ENCODE measurements at regions not wholly inside any gene's neighbourhood (a gene's known extent, or its start where the extent isn't known, plus 50 kb on each side); places are given as distances from the start of the nearest gene placed in this dataset.

- no peaks in the 10 kb centered on the region for H3K36me3 Mint-ChIP-seq
- no peak overlapping the region for H3K4me3 Mint-ChIP-seq
- peaks cover 4 to 14% (median 6%) of the 10 kb centered on the region in 7 donors for H3K9me3 Mint-ChIP-seq
These were observed 60.1 kb downstream of the TAF11L14 start for GRCh38 chr5:17694371-17694770.

GRCh38 chr5:17694914-17695313 lies 60.7 kb downstream of the TAF11L14 start:
- Histone ChIP-seq H2AFZ (ENCODE audit: insufficient read depth, low read depth, low read length, poor library complexity, severe bottlenecking) (no peak overlapping the region), H3K4me3 (replicated peaks in 1 of 3; ENCODE audit: low read depth in 2 of 3, low read length in 3 of 3) (no peak overlapping the region), H4K20me1 (ENCODE audit: insufficient read depth, low read length) (no peaks in the 10 kb centered on the region), H3K9me3 (replicated peaks in 1 of 2; ENCODE audit: control insufficient read depth in 1 of 2, insufficient read depth in 1 of 2, low read length in 2 of 2) (peaks cover 0 to 3% of the 10 kb centered on the region in 2 donors), H3K79me2 (ENCODE audit: insufficient read depth, low read length) (no peaks in the 10 kb centered on the region), H3K36me3 (replicated peaks in 1 of 2; ENCODE audit: control insufficient read depth in 1 of 2, insufficient read depth in 2 of 2, low read length in 2 of 2) (no peaks in the 10 kb centered on the region), H3K27ac (ENCODE audit: low read depth in 1 of 2, low read length in 2 of 2) (no peak overlapping the region), H3K4me2 (replicated peaks; ENCODE audit: extremely low read depth, low read length, poor library complexity, severe bottlenecking) (no peak overlapping the region), H3K27me3 (ENCODE audit: control insufficient read depth in 2 of 2, insufficient read depth in 2 of 2, low read length in 2 of 2) (no peaks in the 10 kb centered on the region), H3K9ac (ENCODE audit: insufficient read depth, low read length, poor library complexity, severe bottlenecking) (no peak overlapping the region), H3K4me1 (ENCODE audit: control insufficient read depth in 1 of 2, insufficient read depth in 2 of 2, low read length in 2 of 2) (no peaks in the 10 kb centered on the region)
- Mint-ChIP-seq H3K4me1 (no peaks in the 10 kb centered on the region), H3K36me3 (no peaks in the 10 kb centered on the region), H3K4me3 (no peak overlapping the region), H3K27ac (no peak overlapping the region), H3K27me3 (ENCODE audit: low read depth in 3 of 3) (peaks cover 0 to 3% (median 0%) of the 10 kb centered on the region in 3 donors), H3K9me3 (peaks cover 4 to 13% (median 7%) of the 10 kb centered on the region in 7 donors)
- intact Hi-C loops (cut with micrococcal nuclease) = no loop called here
- no CpG with 5 or more reads among the region's 2 CpGs for WGBS (ENCODE audit: insufficient coverage)
- TF ChIP-seq CTCF (IDR thresholded peaks at IDR 0.05) = no peak
- DNase-seq = no peak

More at GRCh38 chr5:17694371-17694770, 60.1 kb downstream of the TAF11L14 start:
- Histone ChIP-seq H4K20me1 (ENCODE audit: insufficient read depth, low read length) (no peaks in the 10 kb centered on the region), H3K27ac (ENCODE audit: low read depth in 1 of 2, low read length in 2 of 2) (no peak overlapping the region), H3K4me2 (replicated peaks; ENCODE audit: extremely low read depth, low read length, poor library complexity, severe bottlenecking) (no peak overlapping the region), H3K4me1 (ENCODE audit: control insufficient read depth in 1 of 2, insufficient read depth in 2 of 2, low read length in 2 of 2) (no peaks in the 10 kb centered on the region), H2AFZ (ENCODE audit: insufficient read depth, low read depth, low read length, poor library complexity, severe bottlenecking) (no peak overlapping the region), H3K79me2 (ENCODE audit: insufficient read depth, low read length) (no peaks in the 10 kb centered on the region), H3K9ac (ENCODE audit: insufficient read depth, low read length, poor library complexity, severe bottlenecking) (no peak overlapping the region), H3K36me3 (replicated peaks in 1 of 2; ENCODE audit: control insufficient read depth in 1 of 2, insufficient read depth in 2 of 2, low read length in 2 of 2) (no peaks in the 10 kb centered on the region), H3K27me3 (ENCODE audit: control insufficient read depth in 2 of 2, insufficient read depth in 2 of 2, low read length in 2 of 2) (no peaks in the 10 kb centered on the region), H3K4me3 (replicated peaks in 1 of 3; ENCODE audit: low read depth in 2 of 3, low read length in 3 of 3) (no peak overlapping the region), H3K9me3 (replicated peaks in 1 of 2; ENCODE audit: control insufficient read depth in 1 of 2, insufficient read depth in 1 of 2, low read length in 2 of 2) (peaks cover 0 to 3% of the 10 kb centered on the region in 2 donors)
- Mint-ChIP-seq H3K27ac (no peak overlapping the region), H3K27me3 (ENCODE audit: low read depth in 3 of 3) (peaks cover 0 to 3% (median 0%) of the 10 kb centered on the region in 3 donors), H3K4me1 (no peaks in the 10 kb centered on the region)
- DNase-seq = no peak
- intact Hi-C loops (cut with micrococcal nuclease) = no loop called here
- TF ChIP-seq CTCF (IDR thresholded peaks at IDR 0.05) = no peak

Data from CD14-positive monocyte (primary cell).